Stimulated activated CD4-positive, alpha-beta T cell treated with anti-CD3 and anti-CD28 coated beads, Interleukin-1b, Interleukin-23, amount 100 ng/mL, for 4 hours (primary cell): ENCODE measurements at regions not wholly inside any gene's neighbourhood (a gene's known extent, or its start where the extent isn't known, plus 50 kb on each side); places are given as distances from the start of the nearest gene placed in this dataset.

ENCODE experiments used
- DNase-seq, 2 donors: peaks; one replicate each; pipeline ENCODE4 v3.0.0-alpha.2; 2020; ENCODE audit warnings: low read depth in 2 of 2

DNA sequence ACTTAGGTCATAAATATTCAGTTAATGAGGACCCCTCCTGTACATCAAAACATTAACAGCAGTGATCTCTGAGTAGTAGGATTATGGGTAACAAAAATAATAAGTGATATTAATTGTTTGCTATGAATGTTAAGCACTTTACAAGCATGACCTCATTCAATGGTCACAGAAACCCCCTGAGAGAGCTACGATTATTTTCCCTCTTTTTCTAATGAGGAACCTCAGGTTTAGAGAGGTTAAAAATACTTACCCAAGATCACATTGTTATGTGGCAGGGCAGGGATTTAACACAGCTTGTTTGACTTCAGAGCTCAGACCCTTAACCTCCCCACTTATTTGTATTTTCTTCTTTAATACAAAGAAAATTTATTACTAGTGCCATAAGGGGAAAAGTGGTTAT is 228.2 kb downstream of the TBL1XR1 start:
- DNase-seq: no peak

DNA sequence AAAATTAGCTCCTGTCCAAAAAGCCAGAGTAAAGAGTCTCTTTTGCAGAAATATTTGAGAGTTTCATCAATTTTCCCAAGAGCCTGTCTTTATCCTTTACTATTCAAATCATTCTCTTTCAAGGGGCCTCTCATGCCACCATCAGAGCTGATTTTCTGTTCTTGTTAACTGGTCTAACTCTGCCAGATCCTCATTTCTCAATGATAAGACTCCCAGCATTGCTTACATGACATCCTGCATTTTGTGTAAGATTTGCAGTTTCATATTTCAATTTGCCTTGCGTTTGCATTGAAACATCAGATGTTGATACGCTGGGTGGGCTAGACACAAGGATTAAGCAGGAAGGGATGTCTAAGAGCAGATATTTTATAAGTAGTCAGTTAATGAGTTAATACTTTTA is 228.7 kb downstream of the TBL1XR1 start:
- DNase-seq: no peak

DNA sequence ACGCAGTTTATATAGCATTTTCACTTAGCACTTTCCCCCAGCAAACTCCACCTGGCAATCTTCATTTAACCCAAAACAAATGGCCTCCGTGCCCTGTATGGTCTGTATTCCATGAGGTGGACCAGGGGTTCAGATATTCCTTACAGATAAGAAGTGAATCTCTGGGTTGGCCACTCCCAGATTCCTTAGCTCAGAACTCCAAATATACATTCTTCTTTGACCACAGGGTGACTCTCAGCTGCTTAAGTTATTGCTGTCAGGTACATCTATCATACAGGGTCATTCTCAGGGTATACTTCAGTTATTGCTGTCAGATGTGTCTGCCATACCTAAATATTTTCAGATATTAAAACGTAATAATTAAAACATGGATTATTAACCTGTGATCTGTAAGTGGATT is 229.8 kb downstream of the TBL1XR1 start:
- DNase-seq: no peak

DNA sequence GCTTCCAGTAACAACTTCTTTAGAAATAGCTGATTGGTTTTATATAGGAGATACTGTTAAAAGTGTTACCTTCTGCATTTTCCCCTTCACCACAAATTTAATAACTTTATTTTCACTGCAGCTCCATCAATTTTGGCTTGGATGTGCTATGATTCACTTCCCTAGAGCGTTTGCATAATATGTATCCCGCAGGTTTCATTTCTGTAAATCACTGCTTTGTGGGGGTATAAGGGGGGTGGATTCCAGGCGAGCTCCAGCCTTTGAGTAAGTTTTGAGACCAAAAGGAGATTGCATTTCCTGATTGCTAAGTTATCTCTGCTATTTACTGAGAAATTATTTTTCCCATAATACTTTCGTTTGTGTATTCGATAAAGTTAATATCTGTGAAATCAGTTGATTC is 232.6 kb downstream of the TBL1XR1 start:
- no peak for DNase-seq

DNA sequence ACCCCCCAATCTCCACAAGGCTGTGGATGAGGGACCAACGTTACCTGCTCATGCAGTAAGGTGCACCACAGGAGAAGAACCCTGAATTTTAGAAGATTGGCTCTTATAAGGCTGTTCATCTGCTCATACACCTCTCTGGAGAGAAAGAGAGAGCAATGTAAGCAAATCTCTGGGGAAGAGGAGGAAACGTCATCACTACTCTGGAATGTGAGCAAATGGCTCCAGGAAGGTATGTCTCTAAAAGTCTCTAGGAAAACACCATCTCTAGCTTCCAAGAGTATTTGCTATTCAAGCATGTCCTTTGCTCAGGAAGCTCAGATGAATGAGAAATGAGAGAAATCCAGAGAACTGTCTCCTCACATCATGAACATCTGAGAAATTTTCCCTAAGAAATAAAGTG is 235.4 kb downstream of the TBL1XR1 start:
- DNase-seq: no peak

DNA sequence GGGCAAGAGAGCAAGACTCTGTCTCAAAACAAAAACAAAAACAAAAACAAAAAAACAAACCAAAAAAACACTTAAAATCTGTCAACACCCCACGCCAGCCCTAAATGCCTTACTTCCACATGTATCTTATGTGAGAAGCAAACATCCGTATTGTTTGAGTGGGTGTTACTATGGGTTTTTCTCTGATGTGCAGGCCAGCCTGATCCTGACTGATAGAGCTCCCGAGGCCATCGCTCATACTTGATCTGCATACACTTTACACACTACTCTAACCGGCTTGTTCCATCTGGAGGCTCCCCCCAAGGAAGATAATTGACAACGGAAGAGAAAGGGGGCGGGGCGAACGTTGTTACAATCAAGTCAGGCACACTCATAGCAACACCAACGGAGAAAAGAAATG is 237.4 kb downstream of the TBL1XR1 start:
- no peak for DNase-seq

DNA sequence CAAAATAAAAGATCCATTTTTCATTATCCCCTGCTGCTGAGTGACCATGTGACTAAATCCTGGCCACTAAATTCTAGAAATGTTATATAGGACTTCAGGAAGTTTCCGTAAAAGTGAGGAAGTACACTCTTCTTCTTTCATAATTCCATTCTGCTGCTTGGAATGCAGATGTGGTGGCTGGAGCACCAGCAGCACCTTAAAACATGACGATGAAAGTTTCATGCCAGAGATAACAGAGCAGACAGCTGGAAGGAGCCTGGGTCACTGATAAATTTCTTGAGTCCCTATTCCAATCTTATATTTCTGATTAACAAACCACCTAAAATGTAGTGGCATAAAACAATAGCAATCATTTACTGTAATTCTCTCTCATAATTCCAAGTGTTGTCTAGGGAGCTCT is 238.7 kb downstream of the TBL1XR1 start:
- no peak for DNase-seq

DNA sequence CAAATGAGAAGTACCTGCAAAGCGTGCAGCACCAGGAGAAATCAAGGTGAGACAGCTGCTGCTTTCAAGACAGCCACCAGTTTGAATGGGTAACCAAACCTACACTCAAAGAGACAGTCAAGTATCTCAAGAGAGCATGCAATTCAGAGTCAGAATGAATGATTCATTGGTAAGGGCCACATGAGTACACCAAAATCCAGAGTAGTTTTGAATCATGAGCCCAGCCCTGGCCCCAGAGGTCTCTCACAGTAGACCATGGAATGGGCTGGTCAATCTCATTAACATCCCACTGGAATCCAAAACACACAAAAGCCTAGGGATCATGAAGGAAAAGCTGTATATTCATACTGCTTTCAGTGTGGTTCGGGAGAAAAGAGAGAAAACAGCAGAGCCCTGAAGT is 242.8 kb downstream of the TBL1XR1 start:
- DNase-seq: no peak

DNA sequence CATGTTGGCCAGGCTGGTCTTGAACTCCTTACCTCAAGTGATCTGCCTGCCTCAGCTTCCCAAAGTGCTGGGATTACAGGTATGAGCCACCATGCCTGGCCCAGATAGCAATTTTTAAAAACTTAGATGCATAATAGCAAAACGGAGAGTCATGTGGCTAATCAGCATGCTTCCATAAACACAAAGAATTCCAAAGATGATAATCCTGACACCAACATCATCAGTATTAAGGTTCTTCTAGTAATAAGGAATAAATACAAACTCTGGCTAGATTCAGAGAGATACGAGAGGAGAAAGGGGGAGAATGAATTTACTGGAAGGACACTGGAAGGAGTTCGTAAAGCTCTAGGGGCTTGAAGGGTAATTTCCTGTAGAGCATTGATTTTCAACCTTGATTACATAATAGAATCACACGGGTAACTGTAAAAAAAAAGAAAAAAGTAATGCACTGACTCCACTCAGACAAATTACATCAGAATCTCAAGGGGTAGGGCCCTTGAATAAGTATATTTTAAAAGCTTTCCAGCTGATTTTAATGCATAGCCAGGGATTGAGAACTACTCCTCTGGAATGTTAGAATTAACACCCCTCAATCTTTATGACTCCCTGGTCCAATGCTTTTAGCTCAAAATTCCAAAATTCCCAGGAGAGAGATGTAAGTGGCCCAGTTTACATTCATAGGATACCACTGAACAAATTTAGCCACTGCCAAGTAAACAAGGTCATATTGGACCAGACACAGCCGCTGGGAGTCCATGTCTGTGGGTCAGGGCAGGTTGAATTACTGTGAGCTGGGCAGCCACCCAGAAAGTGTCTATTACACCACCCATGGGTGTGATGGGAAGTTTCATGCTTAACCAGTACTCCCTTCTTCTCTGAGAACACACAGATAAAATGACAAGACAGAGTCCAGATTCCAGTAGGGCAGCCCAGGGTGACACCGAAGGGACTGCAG is 243.9 kb downstream of the TBL1XR1 start:
- no peak for DNase-seq

DNA sequence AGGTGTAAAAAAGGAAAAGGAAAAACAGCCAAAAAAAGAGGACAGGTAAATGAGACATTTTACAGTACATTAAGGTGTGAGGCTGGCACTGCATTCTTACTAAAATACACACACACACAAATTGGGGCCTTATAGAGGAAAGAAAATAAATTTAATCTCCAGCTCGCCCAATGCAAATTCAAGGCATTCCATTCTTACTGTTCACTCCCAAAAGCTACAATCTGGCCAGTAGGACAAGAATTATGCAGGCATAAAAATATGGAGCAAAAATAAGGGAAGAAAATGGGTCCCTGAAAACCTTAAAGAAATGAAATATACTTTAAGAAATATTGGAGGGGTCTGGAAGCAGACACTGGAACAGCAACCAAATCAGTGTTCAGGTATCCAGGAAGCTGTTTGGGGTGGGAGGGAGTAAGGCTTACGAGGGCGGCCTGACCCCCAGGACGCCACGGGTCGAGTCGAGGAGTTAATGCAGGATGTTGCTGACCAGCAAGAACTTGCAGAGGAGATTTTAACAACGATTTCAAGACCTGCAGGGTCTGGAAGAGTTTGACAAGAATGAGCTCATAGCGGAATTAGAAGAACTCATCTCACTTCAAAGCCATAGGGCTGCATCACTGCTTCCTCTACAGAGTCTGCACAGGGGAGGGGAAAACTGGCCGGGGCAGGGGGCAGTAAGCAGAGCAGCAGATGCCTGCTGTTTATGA is 245.5 kb downstream of the TBL1XR1 start:
- no peak for DNase-seq

DNA sequence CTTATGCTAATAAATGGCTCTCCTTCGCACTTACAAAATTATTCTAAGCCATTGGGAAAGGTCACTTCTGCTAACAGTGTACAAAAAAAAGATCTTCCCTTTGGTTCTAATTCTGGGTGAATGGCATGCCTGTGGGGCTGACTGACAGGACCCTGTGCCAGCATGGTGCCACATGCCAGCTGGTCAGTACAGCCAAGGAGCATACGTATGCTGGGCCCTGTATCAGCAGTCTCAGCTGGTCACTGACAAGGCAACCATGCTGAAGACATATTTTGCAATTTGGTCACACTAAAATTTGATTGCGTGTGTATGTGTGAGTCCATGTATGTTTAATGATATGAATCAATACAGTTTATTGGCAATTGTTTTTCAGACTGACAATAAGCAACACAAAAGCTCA is 246.1 kb downstream of the TBL1XR1 start:
- no peak for DNase-seq

DNA sequence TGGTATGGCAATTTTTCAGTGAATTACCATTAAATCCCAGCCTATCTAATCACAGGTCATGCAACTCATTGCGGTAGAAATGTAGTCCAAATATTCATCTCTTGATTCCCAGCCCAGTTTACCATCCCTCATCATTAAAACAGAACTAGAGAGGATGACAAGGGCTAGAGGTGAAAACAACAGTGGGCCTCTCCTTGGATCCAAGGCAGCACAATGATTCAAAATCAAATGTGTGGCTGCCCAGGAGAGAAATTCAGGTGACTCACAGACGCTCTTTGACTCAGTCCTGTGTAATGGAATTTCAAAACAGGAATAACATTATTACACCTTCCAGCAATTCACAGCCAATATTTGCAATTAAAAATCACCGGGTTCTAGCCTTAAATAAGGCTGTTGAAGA is 246.5 kb downstream of the TBL1XR1 start:
- no peak for DNase-seq

DNA sequence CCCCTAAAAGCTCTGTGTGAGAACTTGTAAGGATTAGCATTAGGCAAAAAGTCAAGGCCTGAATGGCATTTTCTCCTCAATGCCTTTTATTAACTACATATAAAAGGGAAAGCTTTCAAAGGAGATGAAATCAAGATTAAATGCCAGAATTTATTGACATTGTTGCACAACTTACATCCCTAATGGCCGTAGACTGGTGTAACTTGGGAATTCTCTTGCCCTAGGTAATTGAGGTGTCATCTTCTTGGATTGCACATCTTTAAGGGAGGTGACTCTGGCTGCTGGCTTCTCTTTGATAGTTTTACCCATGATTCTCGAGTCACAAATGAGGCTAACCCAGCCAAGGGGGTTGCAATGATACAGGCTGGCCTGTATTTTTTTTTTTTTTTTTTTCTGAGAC is 249.1 kb downstream of the TBL1XR1 start:
- DNase-seq: no peak

DNA sequence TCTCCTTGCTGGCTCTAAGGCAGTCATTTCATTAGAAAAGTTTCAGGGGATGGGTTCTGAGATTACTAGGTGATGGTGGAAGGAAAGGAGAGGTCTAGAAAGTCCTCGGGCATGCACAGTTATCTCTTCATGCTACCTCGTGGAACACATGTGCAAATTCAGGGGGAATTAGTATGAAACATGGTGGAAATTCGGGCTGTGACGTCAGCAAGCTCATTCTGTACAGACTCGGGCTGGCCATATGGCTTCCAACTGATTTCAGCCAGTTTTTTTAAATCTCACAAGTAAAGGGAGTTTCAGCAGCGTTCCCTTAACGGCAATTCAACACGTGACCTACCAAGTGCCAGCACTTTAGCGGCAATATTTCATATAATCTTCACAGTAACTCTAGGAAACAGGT is 251.1 kb downstream of the TBL1XR1 start:
- DNase-seq: no peak

DNA sequence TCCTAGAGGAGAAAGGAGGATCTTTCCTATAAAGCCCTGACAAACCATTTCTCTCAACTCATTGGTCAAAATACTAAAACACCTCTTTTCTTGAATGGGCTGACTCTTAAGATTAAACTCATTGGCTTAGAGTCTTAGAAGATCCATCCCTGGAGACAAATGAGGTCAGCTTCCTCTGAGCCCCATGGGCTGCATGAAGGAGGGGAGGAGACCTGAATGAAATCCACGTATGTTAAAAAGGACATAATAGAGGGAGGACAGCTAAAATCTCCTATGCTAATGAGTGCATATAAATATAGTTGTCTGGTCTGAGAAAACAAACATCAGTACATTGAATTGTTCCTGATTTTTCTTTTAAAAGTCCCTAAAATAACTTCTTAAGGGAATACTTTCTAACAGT is 255.0 kb downstream of the TBL1XR1 start:
- DNase-seq: no peak

DNA sequence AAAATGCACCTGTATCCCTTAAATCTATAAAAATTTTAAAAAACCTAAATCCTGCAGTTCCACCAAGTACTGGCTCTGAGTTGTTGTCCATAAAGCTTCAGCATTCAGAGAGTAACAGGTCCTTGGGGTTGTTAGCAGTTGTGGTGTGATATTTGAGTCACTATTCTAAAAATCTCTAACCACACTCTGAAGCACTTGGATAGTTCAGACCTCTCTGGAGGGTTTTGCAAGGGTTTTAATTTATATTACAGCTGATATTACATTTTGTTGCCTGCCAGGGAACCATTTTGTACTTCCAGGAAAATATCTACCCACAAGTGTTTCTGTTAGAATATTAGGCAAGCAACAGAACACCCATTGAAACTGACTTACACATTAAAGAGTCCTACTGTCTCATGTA is 255.6 kb downstream of the TBL1XR1 start:
- no peak for DNase-seq

DNA sequence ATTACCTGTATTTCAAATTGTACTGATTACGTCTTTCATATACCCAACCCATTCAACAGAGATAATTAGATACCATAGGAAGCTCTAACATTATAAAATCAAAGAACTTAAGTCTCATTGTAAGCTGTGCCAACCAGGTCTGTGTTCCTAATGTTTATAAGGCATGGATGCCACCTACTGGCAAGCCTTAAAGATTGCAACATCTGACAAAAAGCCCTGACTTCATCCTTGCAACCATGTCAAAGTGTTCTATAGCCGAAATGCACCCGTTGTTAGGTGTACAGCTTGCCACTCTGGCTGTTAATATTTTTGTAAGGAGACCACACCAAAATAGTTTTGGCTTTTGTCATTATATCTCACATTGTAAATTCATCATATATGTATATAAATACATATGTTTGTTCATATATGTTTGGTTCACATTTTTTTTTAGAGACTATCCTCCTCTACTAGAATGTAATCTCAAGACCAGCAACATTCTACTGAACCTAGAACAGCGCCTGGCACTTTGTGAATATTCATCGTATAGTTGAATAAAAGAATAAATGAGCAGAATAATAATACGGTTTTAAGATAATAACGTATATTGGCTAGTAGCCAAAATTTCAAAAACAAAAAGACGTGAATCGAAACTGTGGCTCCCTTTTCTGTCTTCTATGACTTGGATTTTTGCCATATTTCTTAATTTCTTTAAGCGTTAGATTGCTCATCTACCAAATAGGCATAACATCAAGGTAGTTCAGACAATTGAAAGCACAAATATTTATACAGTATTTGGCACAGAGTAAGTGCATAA is 258.1 kb downstream of the TBL1XR1 start:
- peak in 1 of 2 donors; percentile 7 for DNase-seq

DNA sequence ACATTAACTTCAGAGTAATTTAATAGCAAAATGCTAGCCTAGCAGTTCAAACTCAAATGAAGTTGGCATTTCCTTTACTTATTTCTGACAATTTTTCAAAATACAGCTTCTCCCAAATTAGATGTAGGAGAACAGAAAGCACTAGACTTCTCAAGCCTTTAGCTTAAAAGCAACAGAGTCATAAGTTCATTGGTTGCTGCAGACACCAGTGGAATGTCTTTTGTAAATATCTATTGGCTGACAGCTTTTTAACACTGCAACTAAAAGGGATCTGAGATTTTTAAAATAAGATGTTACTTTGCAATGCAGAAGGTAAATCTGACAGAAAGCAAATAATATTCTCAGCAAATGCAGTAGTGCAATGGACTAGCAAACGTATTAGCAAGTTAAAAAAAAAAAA is 259.3 kb downstream of the TBL1XR1 start:
- DNase-seq: no peak

DNA sequence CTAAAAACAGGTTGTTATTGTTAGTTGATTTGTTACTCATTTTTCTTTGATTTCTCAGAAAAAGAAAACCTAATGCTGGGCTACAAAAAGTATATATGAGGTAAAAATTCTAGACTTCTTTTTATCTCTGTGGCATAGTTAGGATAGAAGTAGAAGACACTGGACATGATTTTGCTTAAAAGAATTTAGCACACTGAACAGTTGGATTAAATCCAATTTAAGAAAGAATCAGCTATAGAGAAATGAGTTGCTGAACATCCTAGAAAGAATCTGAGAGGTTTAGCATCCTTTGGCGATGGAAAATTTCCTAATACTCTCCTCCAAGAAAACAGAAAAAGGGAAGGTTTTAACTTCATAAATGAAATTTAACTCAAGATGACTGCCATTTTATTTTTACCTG is 259.7 kb downstream of the TBL1XR1 start:
- no peak for DNase-seq

DNA sequence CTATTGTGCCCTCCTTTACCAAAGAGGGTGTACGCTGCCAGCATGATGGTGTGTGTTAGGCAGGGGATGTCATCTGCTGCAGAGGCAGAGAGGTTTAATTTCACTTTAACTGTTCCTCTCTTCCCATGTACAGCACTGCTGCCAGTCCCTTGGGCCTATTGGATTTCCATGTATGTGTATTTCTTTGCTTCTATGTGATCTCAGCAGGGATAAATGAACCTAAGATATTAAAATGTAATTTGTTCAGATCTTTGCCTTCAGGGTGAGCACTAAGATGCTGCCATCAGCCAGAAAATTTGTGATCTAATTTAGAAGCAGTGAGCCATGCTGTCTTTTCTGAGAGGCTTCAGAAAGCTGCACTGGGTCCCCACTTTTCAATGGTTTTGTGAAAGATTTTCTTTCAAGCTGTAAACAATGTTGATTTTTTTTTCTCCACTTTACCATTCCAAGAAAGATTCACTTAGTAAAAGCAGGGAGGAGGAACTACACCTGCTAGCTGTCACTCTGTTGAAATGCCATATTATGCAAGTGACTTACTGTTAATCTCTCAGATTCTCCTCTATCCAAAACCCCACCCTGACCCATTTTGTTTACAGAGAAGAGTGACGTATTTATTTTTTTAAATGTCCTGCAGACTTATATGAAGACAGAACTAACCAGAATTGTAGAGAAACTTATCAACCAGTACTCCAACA is 261.9 kb downstream of the TBL1XR1 start:
- no peak for DNase-seq

DNA sequence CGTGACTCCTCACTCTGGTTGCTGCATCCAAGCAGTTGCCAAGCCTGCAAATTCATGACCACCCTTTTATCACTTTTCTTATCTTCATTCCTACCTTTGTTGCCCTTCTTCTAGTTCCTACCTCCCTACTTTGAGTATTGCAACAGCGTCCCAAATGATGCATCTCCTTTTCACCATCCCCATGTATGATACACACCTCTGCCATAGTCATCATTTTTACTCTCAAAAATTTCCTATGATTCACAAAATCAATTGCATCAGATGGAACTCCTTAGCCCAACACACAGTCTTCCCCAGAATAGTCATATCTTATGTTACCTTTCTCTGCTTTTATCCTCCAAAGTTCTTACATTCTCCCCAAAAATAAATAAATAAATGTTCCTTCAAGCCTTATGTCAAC is 262.6 kb downstream of the TBL1XR1 start:
- no peak for DNase-seq

DNA sequence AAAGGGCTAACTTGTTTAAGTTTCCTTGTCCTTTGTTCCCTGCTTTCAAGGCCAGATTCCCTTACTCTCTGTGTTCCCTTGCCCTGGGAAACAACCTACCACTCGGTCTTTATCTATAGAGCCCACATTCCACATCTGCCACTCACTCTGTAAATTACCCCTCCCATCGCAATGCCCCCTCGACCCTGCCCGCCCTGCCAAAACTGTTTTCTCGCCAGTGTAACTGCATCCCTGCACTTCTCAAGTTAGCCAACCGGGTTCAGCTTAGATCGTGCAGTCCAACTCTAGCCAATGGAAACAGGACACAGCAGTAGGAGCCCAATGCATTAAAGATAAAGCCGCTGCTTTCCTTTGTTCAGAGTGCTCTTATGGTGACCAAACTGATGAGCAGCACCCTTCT is 263.6 kb downstream of the TBL1XR1 start:
- no peak for DNase-seq
